ENCODE measurements at regions not wholly inside any gene's neighbourhood (a gene's known extent, or its start where the extent isn't known, plus 50 kb on each side); places are given as distances from the start of the nearest gene placed in this dataset.
"Not testable (repeated sequence)": the region's sequence is repeated elsewhere in the genome, so short reads cannot be mapped to it uniquely, and the experiment has no call there.

DNA sequence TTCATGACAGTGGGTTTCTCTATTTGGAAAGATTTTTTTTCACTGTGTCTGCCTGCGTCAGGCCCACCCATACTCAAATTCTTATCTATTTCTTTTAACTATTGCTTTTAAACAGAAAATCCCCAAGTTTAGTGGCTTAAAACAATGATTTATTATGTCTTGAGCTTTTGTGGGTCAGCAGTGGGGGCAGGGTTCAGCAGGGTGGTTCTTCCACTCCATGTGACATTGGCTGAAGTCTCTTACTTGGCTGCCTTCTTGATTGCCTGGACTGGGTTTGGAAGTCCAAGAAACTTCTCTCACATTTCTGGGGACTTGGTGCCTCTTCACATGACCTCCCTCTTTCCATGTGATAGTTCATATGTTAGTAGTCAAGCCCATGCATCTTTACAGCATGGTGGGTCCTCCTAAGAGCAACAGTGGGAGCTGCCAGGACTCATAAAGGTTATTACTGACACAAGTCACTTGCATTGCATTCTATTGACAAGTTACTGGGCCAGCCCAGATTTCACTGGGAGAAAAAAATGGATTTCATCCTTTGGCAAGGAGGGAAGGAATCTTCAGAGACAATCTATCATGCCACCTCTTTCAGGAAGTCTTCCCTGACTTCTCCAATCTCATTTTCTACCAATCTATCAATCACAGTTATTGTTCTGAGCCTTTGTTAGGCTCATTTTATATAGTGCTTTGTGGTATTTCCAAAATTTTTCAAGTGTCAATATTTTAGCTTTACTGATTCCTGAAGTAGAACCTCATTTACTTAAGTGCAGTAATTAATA lies 436.1 kb downstream of the XYLT1 start:
- Histone ChIP-seq H3K4me3 (no peak overlapping the region), H3K36me3 (ENCODE audit: low read depth, missing control alignments) (no peaks in the 10 kb centered on the region), H3K27ac (no peak overlapping the region), H3K4me1 (no peaks in the 10 kb centered on the region), H3K9me3 (no peaks in the 10 kb centered on the region), H3K27me3 (no peaks in the 10 kb centered on the region)
- intact Hi-C loops (cut with DNase I; ENCODE audit: low total_unique reads), result no loop called here
- 74 to 84% methylated on average over 1 of the region's 1 CpG for WGBS, 2 donors
- DNase-seq, result no peak
- TF ChIP-seq POLR2A (IDR thresholded peaks at IDR 0.05), result no peak
- TF ChIP-seq, protein P1, sequence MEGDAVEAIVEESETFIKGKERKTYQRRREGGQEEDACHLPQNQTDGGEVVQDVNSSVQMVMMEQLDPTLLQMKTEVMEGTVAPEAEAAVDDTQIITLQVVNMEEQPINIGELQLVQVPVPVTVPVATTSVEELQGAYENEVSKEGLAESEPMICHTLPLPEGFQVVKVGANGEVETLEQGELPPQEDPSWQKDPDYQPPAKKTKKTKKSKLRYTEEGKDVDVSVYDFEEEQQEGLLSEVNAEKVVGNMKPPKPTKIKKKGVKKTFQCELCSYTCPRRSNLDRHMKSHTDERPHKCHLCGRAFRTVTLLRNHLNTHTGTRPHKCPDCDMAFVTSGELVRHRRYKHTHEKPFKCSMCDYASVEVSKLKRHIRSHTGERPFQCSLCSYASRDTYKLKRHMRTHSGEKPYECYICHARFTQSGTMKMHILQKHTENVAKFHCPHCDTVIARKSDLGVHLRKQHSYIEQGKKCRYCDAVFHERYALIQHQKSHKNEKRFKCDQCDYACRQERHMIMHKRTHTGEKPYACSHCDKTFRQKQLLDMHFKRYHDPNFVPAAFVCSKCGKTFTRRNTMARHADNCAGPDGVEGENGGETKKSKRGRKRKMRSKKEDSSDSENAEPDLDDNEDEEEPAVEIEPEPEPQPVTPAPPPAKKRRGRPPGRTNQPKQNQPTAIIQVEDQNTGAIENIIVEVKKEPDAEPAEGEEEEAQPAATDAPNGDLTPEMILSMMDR (IDR thresholded peaks at IDR 0.05), result no peak

DNA sequence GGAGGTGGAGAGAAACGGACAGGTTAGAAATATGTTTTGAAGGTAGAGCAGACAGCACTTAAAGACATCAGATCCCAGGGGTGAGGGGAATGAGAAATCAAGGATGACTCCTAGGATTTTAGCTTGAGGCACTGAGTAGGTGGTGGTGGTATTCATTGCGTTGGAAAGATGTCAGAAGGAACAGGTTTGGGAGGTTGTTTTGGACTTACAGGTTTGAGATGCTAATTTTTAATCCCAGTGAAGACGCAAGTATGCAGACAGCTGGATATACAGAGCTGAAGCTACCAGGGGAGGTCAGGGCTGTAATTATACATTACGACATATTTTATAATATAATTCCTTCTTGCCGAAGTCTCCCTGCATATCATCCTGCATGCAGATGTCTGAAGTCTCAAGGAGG lies 433.3 kb downstream of the XYLT1 start:
- Histone ChIP-seq H3K9me3 (no peaks in the 10 kb centered on the region), H3K36me3 (ENCODE audit: low read depth, missing control alignments) (no peaks in the 10 kb centered on the region), H3K27me3 (no peaks in the 10 kb centered on the region), H3K4me1 (no peaks in the 10 kb centered on the region), H3K4me3 (no peak overlapping the region), H3K27ac (no peak overlapping the region)
- intact Hi-C loops (cut with DNase I; ENCODE audit: low total_unique reads), result no loop called here
- no peak for DNase-seq
- WGBS, 2 donors, result 53 to 54% methylated on average over 5 of the region's 5 CpGs
- TF ChIP-seq POLR2A (IDR thresholded peaks at IDR 0.05), result no peak
- TF ChIP-seq, protein P1 (IDR thresholded peaks at IDR 0.05), result no peak

DNA sequence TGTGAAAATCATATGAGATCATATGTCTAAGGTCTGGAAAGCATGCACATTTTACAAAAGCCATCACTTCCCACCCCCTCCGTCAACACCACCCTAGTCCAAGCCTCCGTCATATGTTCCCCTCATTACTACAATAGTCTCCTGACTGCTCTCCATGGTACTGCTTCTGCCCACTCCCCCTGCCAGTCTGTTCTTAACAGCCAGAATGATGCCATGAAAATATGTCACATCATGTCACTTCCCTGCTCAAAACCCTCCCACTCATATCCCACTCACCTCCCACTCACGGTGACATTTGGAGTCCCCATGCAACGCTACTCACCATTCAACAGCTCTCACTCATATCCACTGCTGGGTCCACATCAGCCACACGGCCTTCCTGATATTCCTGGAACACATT lies 432.3 kb downstream of the XYLT1 start:
- intact Hi-C loops (cut with DNase I; ENCODE audit: low total_unique reads), result no loop called here
- no peak for DNase-seq
- Histone ChIP-seq H3K4me3 (no peak overlapping the region), H3K4me1 (no peaks in the 10 kb centered on the region), H3K9me3 (no peaks in the 10 kb centered on the region), H3K36me3 (ENCODE audit: low read depth, missing control alignments) (no peaks in the 10 kb centered on the region), H3K27ac (no peak overlapping the region), H3K27me3 (no peaks in the 10 kb centered on the region)
- WGBS, 2 donors, result 77 to 81% methylated on average over 5 of the region's 5 CpGs
- TF ChIP-seq, protein P1 (IDR thresholded peaks at IDR 0.05), result no peak
- no peak for TF ChIP-seq POLR2A (IDR thresholded peaks at IDR 0.05)

DNA sequence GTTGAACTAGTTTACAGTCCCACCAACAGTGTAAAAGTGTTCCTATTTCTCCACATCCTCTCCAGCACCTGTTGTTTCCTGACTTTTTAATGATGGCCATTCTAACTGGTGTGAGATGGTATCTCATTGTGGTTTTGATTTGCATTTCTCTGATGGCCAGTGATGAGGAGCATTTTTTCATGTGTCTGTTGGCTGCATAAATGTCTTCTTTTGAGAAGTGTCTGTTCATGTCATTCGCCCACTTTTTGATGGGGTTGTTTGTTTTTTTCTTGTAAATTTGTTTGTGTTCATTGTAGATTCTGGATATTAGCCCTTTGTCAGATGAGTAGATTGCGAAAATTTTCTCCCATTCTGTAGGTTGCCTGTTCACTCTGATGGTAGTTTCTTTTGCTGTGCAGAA lies 421.7 kb downstream of the XYLT1 start:
- H3K4me1 ChIP-seq; H3K9me3 ChIP-seq; H3K27me3 ChIP-seq; H3K27ac ChIP-seq; intact Hi-C loops (cut with DNase I; ENCODE audit: low total_unique reads); H3K36me3 ChIP-seq (ENCODE audit: low read depth, missing control alignments); H3K4me3 ChIP-seq; DNase-seq: not testable (repeated sequence)
- 92 to 97% methylated on average over 2 of the region's 2 CpGs for WGBS, 2 donors

DNA sequence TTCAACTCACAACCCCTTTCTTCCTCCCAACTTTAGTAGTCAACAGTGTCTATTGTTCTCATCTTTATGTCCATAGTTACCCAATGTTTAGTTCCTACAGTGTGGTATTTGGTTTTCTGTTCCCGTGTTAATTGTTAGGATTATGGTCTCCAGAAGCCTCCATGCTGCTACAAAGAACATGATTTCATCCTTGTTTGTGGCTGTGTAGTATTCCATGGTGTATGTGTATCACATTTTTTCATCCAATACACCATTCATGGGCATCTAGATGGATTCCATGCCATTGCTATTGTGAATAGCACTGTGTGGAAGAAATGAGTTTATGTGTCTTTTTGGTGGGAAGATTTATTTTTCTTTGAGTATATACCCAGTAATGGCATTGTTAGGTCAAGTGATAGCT lies 420.3 kb downstream of the XYLT1 start:
- Histone ChIP-seq H3K36me3 (ENCODE audit: low read depth, missing control alignments) (no peaks in the 10 kb centered on the region), H3K27ac (no peak overlapping the region), H3K4me3 (no peak overlapping the region), H3K9me3 (no peaks in the 10 kb centered on the region), H3K4me1 (no peaks in the 10 kb centered on the region), H3K27me3 (no peaks in the 10 kb centered on the region)
- no peak for DNase-seq
- WGBS, 2 donors, result 71 to 96% methylated on average over 1 of the region's 1 CpG
- TF ChIP-seq, protein P1 (IDR thresholded peaks at IDR 0.05), result no peak
- no peak for TF ChIP-seq POLR2A (IDR thresholded peaks at IDR 0.05)
- intact Hi-C loops (cut with DNase I; ENCODE audit: low total_unique reads), result no loop called here

Measured in testis (tissue), 2 donors.